ENCODE measurements at regions not wholly inside any gene's neighbourhood (a gene's known extent, or its start where the extent isn't known, plus 50 kb on each side); places are given as distances from the start of the nearest gene placed in this dataset.

- TF ChIP-seq EZH2 (IDR thresholded peaks at IDR 0.05) (no peak), POLR2AphosphoS5 (IDR thresholded peaks at IDR 0.05; ENCODE audit: borderline replicate concordance, low read depth, low read length) (no peak)
Observed at GRCh38 chr4:159015841-159016240, 87.0 kb upstream of the RAPGEF2 start.

All from SK-N-MC (cell line).